Endothelial cell of umbilical vein (primary cell): ENCODE measurements at regions not wholly inside any gene's neighbourhood (a gene's known extent, or its start where the extent isn't known, plus 50 kb on each side); places are given as distances from the start of the nearest gene placed in this dataset.

Source experiments
- BruUV-seq: library from RNA; stranded (reverse); fragments of 400-500 nt; replicated peaks from 2 replicates; lab custom pipeline; 2021; lab: Mats Ljungman, UMichigan
- CTCF ChIA-PET: fragments of 300-600, 350-600 bp; sonication (Branson Sonifier 250); formaldehyde crosslinking; loops from one replicate; lab custom pipeline; 2021; ENCODE audit warnings: antibody characterized with exemption, inconsistent platforms; lab: Charles Lee
- POLR2A ChIA-PET: fragments of 300-600, 350-600 bp; sonication (Branson Sonifier 250); formaldehyde crosslinking; loops from one replicate; lab custom pipeline; 2021; ENCODE audit warnings: antibody characterized with exemption, inconsistent platforms; lab: Charles Lee
- DNase-seq: peaks from one replicate; pipeline ENCODE4 v3.0.0-alpha.2; 2011; ENCODE audit warnings: low read depth, low spot score
- FAIRE-seq: peaks from 2 replicates; lab custom pipeline; 2011; peaks lifted over from hg19 to GRCh38; lab: Jason Lieb, UNC
- H2AFZ ChIP-seq: 2 replicates; pipeline ENCODE4 v1.6.0; 2012; ENCODE audit warnings: low read depth, low read length, control low read depth, inconsistent platforms
- H3K27ac ChIP-seq: 2 replicates; pipeline ENCODE4 v1.5.1; 2011; ENCODE audit warnings: low read depth, mild to moderate bottlenecking, control low read depth, low read length, moderate library complexity; ENCODE audit not compliant: insufficient read depth
- H3K27me3 ChIP-seq, 2 experiments: 2 replicates each; pipeline versions ENCODE4 v1.6.0 to v1.6.1; 2011; ENCODE audit warnings: low read length in 2 of 2, mixed read lengths in 1 of 2; ENCODE audit not compliant: control insufficient read depth in 2 of 2, insufficient read depth in 2 of 2
- H3K36me3 ChIP-seq, 2 experiments: 2 replicates in 1 of 2; 3 replicates in 1 of 2; pipeline ENCODE4 v1.5.1; 2011; ENCODE audit warnings: low read length in 2 of 2, mild to moderate bottlenecking in 1 of 2, moderate library complexity in 1 of 2; ENCODE audit not compliant: control insufficient read depth in 2 of 2, insufficient read depth in 2 of 2; ENCODE audit errors: extremely low read depth in 1 of 2
- H3K4me1 ChIP-seq: 3 replicates; pipeline ENCODE4 v1.5.1; 2011; ENCODE audit warnings: mild to moderate bottlenecking, low read length; ENCODE audit not compliant: control insufficient read depth, insufficient read depth; ENCODE audit errors: extremely low read depth
- H3K4me2 ChIP-seq: 2 replicates; pipeline ENCODE4 v1.6.1; 2011; ENCODE audit warnings: low read length, control low read depth, mixed read lengths; ENCODE audit not compliant: insufficient read depth
- H3K4me3 ChIP-seq, 3 experiments: fragments of 200-600 bp in 1 of 3; sonication (generic), shearing (Covaris generic) in 1 of 3; replicated peaks in 1 of 3; 2 replicates each; pipeline ENCODE4 v1.5.1; 2011 to 2016; ENCODE audit warnings: control low read depth in 3 of 3, low read length in 3 of 3, mild to moderate bottlenecking in 2 of 3, inconsistent platforms in 1 of 3, low read depth in 1 of 3, moderate library complexity in 1 of 3; ENCODE audit not compliant: insufficient read depth in 1 of 3
- H3K79me2 ChIP-seq: 2 replicates; pipeline ENCODE4 v1.6.0; 2012; ENCODE audit warnings: low read length, inconsistent platforms; ENCODE audit not compliant: control insufficient read depth, insufficient read depth
- H3K9ac ChIP-seq: replicated peaks from 2 replicates; pipeline ENCODE3; 2011; ENCODE audit warnings: low read length, control low read depth; ENCODE audit not compliant: insufficient read depth; ENCODE audit errors: extremely low read depth
- H3K9me1 ChIP-seq: replicated peaks from 3 replicates; pipeline ENCODE4 v1.6.0; 2011; ENCODE audit warnings: mild to moderate bottlenecking, low read length; ENCODE audit not compliant: control insufficient read depth, insufficient read depth; ENCODE audit errors: extremely low read depth
- H3K9me3 ChIP-seq: replicated peaks from 2 replicates; pipeline ENCODE4 v1.5.1; 2012; ENCODE audit warnings: low read length, inconsistent platforms; ENCODE audit not compliant: control insufficient read depth, insufficient read depth
- H4K20me1 ChIP-seq: replicated peaks from 2 replicates; pipeline ENCODE3; 2011; ENCODE audit warnings: mild to moderate bottlenecking, low read length; ENCODE audit not compliant: control insufficient read depth, insufficient read depth; ENCODE audit errors: extremely low read depth
- EZH2 ChIP-seq: IDR thresholded peaks from 2 replicates; pipeline ENCODE4 v1.6.1; 2012; ENCODE audit warnings: borderline replicate concordance, low read depth, mild to moderate bottlenecking, moderate library complexity, low read length, inconsistent platforms; ENCODE audit not compliant: severe bottlenecking
- FOS ChIP-seq: IDR thresholded peaks from 2 replicates; pipeline ENCODE4 v1.6.1; 2011; ENCODE audit warnings: mild to moderate bottlenecking, low read length, moderate library complexity, borderline replicate concordance; ENCODE audit not compliant: insufficient read depth
- GATA2 ChIP-seq: IDR thresholded peaks from 2 replicates; pipeline ENCODE4 v1.7.0; 2011; ENCODE audit warnings: low read depth, mild to moderate bottlenecking, moderate library complexity, mixed read lengths, low read length; ENCODE audit not compliant: insufficient read length, insufficient read depth
- JUN ChIP-seq: IDR thresholded peaks from 2 replicates; pipeline ENCODE4 v1.6.1; 2011; ENCODE audit warnings: borderline replicate concordance, low read depth; ENCODE audit not compliant: insufficient read length, insufficient read depth
- MAX ChIP-seq: IDR thresholded peaks from 2 replicates; pipeline ENCODE4 v1.6.1; 2011; ENCODE audit not compliant: insufficient read depth, insufficient read length
- MYC ChIP-seq: IDR thresholded peaks from one replicate; pipeline ENCODE4 v1.6.1; 2011; ENCODE audit warnings: mild to moderate bottlenecking, low read depth, low read length
- POLR2A ChIP-seq: IDR thresholded peaks from 2 replicates; pipeline ENCODE4 v1.6.1; 2012; ENCODE audit warnings: low read depth, mild to moderate bottlenecking, control low read depth, low read length
- POLR2AphosphoS5 ChIP-seq: IDR thresholded peaks from 2 replicates; pipeline ENCODE4 v1.6.1; 2012; ENCODE audit warnings: low read depth, mild to moderate bottlenecking, control low read depth, low read length, moderate library complexity; ENCODE audit not compliant: insufficient read depth
- dilution Hi-C: fragments of 300-500 bp; cut with MboI; formaldehyde crosslinking; loops from one replicate; pipeline ENCODE4 v1.15.0; 2019; ENCODE audit warnings: low sequenced_read_pairs; ENCODE audit not compliant: extremely low pct_ligation_motif_present
- intact Hi-C: fragments of 100-400 bp; cut with micrococcal nuclease; formaldehyde crosslinking; loops from one replicate; pipeline ENCODE4 v1.10.0; 2022
- TF ChIP-seq, protein P1 (sequence below), 2 donors: IDR thresholded peaks; 1 replicate in 1 of 2; 2 replicates in 1 of 2; pipeline ENCODE4 v1.5.1; 2011; ENCODE audit warnings: low read length in 2 of 2, mild to moderate bottlenecking in 2 of 2, moderate library complexity in 2 of 2, control low read depth in 1 of 2, inconsistent platforms in 1 of 2, low read depth in 1 of 2; ENCODE audit not compliant: insufficient read depth in 1 of 2; ENCODE audit errors: extremely low read depth in 1 of 2

DNA sequence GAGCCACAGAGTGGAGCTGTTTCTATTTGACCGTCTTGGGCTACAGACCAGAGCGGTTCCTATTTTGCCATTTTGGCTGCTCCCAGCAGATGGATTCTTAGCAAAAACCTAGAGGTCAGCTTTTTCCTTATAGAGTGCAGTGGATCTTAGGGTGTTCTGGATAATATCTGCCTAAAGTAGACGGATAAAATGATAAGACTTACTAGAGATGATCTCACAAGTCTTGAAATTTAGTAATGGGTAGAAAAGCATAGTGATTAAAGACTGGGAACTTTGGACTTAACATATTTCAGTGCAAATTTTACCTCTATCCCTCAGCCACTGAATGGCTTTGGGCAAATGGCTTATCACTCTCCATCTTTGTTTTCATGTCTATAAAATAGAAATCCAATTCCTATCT is 439.8 kb downstream of the ADGRL2 start:
- ChIA-PET CTCF (no interaction called here), POLR2A (no interaction called here)
- Histone ChIP-seq H3K27ac (no peak overlapping the region), H2AFZ (no peak overlapping the region), H3K27me3 (no peaks in the 10 kb centered on the region), H3K9ac (no peak overlapping the region), H4K20me1 (no peaks in the 10 kb centered on the region), H3K9me1 (no peaks in the 10 kb centered on the region), H3K9me3 (no peaks in the 10 kb centered on the region), H3K4me2 (no peak overlapping the region), H3K79me2 (no peaks in the 10 kb centered on the region), H3K4me3 (no peak overlapping the region), H3K4me1 (no peaks in the 10 kb centered on the region), H3K36me3 (no peaks in the 10 kb centered on the region)
- no peak for TF ChIP-seq FOS
- no peak for TF ChIP-seq MYC
- TF ChIP-seq MAX = no peak
- TF ChIP-seq EZH2 = no peak
- TF ChIP-seq JUN = no peak
- TF ChIP-seq, protein P1, sequence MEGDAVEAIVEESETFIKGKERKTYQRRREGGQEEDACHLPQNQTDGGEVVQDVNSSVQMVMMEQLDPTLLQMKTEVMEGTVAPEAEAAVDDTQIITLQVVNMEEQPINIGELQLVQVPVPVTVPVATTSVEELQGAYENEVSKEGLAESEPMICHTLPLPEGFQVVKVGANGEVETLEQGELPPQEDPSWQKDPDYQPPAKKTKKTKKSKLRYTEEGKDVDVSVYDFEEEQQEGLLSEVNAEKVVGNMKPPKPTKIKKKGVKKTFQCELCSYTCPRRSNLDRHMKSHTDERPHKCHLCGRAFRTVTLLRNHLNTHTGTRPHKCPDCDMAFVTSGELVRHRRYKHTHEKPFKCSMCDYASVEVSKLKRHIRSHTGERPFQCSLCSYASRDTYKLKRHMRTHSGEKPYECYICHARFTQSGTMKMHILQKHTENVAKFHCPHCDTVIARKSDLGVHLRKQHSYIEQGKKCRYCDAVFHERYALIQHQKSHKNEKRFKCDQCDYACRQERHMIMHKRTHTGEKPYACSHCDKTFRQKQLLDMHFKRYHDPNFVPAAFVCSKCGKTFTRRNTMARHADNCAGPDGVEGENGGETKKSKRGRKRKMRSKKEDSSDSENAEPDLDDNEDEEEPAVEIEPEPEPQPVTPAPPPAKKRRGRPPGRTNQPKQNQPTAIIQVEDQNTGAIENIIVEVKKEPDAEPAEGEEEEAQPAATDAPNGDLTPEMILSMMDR (IDR thresholded peaks at IDR 0.05; ENCODE audit: extremely low read depth in 1 of 2, insufficient read depth in 1 of 2, low read depth in 1 of 2, low read length in 2 of 2) = no peak
- no peak for TF ChIP-seq POLR2A
- no peak for TF ChIP-seq GATA2
- no peak for TF ChIP-seq POLR2AphosphoS5
- FAIRE-seq (no peak), DNase-seq (no peak)
- dilution Hi-C loops (no loop called here), intact Hi-C loops (no loop called here)
- BruUV-seq = no TSS peak
